NCI-H774 (cell line): ENCODE measurements at regions not wholly inside any gene's neighbourhood (a gene's known extent, or its start where the extent isn't known, plus 50 kb on each side); places are given as distances from the start of the nearest gene placed in this dataset.

Experiments
- DNase-seq: peaks from one replicate; lab custom pipeline; 2025; lab: John Stamatoyannopoulos, UW

- no peak for DNase-seq
These were observed 240.0 kb upstream of the GULP1 start for GRCh38 chr2:188051706-188052105.

DNA sequence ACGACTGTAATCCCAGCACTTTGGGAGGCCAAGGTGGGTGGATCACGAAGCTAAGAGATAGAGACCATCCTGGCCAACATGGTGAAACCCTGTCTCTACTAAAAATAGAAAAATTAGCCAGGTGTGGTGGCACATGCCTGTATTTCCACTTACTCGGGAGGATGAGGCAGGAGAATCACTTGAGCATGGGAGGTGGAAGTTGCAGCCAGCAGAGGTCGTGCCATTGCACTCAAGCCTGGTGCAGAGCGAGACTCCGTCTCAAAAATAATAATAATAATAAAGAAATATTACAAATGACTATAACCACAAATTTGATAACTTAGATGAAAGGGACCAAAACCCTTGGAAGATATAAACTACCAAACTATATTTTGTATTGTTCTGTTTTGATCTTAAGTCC is 226.3 kb upstream of the GULP1 start:
- DNase-seq = no peak

GRCh38 chr2:188068093-188068492 is 223.6 kb upstream of the GULP1 start:
- DNase-seq = no peak

DNA sequence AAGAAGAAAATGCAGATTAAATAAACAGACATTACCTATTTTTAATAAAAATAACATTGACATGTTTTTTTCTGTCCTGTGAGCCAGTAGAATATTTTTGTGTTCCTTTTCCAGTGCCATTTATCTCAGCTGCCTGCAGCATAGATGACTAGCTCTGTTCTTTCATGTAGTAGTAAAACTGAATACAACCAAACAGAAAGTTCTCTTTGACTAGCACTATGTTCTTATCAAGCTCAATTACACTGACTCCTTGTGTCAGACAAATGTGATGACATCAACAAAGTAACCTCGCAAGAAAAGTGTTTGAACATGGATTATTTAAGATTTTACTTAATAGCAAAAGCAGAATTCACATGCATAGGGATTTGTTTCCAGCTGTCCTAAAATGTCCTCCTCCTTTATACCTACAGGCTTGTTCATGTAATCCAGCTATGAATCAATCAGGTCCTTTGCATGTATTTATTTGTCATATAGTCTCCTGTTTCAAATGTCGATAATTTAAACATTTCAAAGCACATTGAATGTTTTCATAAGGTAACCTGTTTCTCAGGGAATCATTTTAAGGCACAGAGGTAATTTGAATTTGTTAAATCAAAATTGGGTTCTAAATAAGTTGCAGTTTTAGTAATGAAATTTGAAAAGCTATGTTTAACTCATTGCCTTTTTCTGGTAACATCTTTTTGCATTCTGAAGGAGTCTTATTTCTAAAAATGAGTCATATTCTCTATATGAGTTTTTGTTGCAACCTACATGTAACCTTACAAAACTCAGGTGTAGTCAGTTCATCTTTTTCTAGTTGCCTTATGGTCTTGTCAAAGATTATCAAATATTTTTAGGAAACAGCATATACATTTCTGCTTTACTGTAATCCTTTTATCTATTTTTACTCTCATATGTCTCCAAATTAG is 215.3 kb upstream of the GULP1 start:
- no peak for DNase-seq

- DNase-seq = no peak
These were observed 213.9 kb upstream of the GULP1 start for GRCh38 chr2:188077757-188078156.

- DNase-seq = no peak
These were observed 213.1 kb upstream of the GULP1 start for GRCh38 chr2:188078534-188078933.

- no peak for DNase-seq
These were observed 212.5 kb upstream of the GULP1 start for GRCh38 chr2:188079196-188079595.

- no peak for DNase-seq
These were observed 206.3 kb upstream of the GULP1 start for GRCh38 chr2:188085421-188085820.

- DNase-seq = peak; percentile 5
These were observed 201.8 kb upstream of the GULP1 start for GRCh38 chr2:188089901-188090300.

DNA sequence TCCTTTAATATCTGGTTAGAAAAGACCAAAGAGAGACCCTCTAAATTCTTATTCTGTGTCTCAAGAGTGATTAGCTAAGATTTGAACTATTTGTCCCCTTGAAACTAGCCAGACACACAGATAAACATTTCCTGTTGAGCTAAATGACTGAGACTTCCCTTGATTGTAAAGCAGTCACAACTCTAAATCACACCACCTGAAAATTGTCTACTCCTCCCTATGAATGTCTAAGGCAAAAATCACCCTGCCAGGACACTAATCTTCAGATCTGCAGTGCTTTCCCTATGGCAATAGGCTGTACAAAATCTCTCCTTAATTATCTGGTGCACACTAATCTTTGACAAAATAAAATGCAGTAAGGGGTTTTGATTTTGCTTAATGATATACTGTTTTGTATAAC is 200.5 kb upstream of the GULP1 start:
- DNase-seq = no peak

DNA sequence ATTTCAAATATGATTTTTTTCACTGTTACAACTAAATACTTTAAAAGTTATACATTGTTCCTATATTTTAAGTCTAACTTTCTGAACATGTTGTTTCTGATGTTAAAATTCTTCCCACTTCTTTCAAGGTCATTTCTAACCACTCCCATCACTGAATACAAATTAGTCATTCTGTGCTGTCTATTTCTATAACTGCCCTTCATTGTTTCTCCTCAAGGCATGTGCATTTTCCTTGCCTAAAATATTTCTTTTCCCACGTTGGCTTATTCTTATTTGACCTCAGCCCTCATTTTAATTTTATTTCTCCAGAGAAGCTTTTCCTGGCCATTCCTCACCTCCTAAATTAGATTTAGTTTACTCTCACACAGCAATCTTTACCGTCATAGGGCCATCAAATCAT is 198.9 kb upstream of the GULP1 start:
- no peak for DNase-seq

DNA sequence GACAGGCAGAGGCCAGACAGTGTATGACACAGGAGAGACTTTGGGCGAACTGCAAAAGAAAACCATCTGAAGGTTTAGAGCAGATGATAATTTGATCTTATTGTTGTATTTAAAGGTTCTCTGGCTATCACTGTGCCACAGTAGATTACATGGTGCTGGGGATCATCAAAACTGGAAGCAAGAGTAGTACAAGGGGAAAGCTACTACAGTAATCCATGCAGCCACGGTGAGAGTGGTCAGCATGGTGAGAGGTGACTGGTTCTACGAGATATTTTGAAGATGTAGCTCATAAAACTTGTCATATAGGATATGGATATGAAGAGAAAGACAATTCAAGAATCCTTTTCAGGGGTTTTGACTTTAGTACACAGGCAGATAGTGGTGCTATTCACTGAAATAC is 194.8 kb upstream of the GULP1 start:
- no peak for DNase-seq

- DNase-seq = no peak
These were observed 188.8 kb upstream of the GULP1 start for GRCh38 chr2:188102881-188103280.

GRCh38 chr2:188114014-188114413 is 177.7 kb upstream of the GULP1 start:
- DNase-seq = no peak

- no peak for DNase-seq
These were observed 174.0 kb upstream of the GULP1 start for GRCh38 chr2:188117706-188118105.

GRCh38 chr2:188118431-188118830 is 173.2 kb upstream of the GULP1 start:
- DNase-seq = no peak

GRCh38 chr2:188119112-188119838 is 172.4 kb upstream of the GULP1 start:
- DNase-seq = no peak

DNA sequence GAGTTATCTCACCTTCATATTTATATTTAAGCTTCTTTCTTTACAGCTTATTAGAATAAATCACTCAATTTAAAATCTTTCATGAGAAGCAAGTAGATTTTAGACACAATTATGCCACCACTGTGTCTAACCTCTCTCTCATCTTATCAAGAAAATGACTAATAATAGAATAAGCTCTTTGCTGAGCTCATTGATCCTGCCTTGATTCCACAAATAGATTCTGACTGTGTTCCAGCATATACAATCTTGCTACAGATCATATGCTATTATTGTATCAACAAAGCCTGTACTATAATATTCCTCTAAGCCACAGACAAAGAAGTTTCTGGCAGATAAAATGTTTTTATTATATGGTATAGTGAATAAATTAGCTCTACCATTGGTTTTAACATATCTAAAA is 168.7 kb upstream of the GULP1 start:
- no peak for DNase-seq

DNA sequence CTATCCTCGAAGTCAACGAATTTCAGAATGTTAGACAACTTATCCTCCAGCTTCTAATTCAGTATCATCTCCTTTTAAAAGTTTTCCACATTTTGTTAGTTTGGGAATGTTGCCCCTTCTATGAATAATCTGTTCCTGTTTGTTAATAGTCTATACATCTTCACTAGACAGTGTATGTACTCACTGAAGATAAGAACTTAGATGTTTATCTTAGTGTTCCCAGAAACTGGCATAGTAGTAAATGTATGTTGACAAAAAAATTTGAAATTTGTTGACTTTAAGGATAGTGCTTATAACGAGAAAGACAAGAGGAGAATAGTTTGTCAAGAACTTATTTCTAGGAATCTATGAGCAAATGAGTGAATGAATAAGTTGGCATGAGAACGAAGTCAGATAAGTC is 162.0 kb upstream of the GULP1 start:
- no peak for DNase-seq

DNA sequence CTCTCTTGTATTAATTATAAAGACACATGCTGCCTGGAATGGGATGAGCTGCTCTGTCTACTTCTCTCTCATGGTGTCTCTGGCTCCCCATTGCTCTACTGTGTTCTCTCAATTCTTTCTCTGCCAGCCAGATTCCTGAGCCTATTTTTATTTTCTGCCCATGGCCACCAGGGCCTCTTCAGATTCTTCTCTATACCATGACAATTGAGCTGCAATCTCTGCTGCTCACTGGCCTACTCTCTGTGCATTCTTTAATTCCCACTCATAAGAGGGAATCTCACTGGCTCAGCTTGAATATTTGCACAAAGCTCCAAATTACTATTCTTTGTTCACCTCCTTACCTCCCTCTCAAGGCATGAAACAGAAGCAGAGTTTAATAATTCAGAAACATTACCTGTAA is 161.4 kb upstream of the GULP1 start:
- DNase-seq = no peak

DNA sequence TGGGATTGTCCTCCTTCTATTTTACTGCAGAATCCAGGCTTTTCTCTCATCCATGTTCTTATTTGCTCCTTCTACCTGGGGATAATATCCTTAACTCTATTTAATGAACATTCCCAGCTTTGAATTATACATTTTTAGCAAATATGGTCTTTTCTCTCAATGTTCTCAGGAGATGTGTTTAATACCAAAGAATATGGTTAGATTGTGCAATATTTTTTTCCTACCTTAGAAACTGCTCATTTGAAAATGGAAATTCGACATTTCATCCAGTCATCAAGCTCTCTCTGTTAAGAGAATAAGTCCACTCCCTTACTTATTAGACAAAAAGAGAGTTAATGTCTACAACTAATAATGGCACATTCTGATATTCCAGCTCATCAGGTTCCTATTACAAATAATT is 160.4 kb upstream of the GULP1 start:
- no peak for DNase-seq

- no peak for DNase-seq
These were observed 159.3 kb upstream of the GULP1 start for GRCh38 chr2:188132385-188132784.

GRCh38 chr2:188134241-188134640 is 157.4 kb upstream of the GULP1 start:
- no peak for DNase-seq
